Liver (tissue), 8 donors: ENCODE measurements at regions not wholly inside any gene's neighbourhood (a gene's known extent, or its start where the extent isn't known, plus 50 kb on each side); places are given as distances from the start of the nearest gene placed in this dataset.

Experiments
- DNase-seq: peaks from one replicate; pipeline ENCODE4 v3.0.0-alpha.2; 2017; ENCODE audit warnings: low spot score
- H3K27ac ChIP-seq, 2 donors: one replicate each; pipeline ENCODE4 v1.7.0; 2013; ENCODE audit warnings: inconsistent platforms in 2 of 2, low read length in 2 of 2, control low read depth in 1 of 2, low read depth in 1 of 2, mild to moderate bottlenecking in 1 of 2
- H3K27me3 ChIP-seq, 4 donors: one replicate each; pipeline versions ENCODE4 v1.6.1 to v1.7.0; 2013; ENCODE audit warnings: low read length in 3 of 4, inconsistent platforms in 1 of 4, mild to moderate bottlenecking in 1 of 4, moderate library complexity in 1 of 4; ENCODE audit not compliant: control insufficient read depth in 4 of 4, insufficient read depth in 4 of 4
- H3K36me3 ChIP-seq, 4 donors: one replicate each; pipeline versions ENCODE4 v1.6.1 to v1.7.0; 2013; ENCODE audit warnings: low read length in 3 of 4, mild to moderate bottlenecking in 3 of 4, low read depth in 1 of 4, moderate library complexity in 1 of 4; ENCODE audit not compliant: control insufficient read depth in 4 of 4, insufficient read depth in 3 of 4
- H3K4me1 ChIP-seq, 4 donors: one replicate each; pipeline versions ENCODE4 v1.6.1 to v1.7.0; 2013; ENCODE audit warnings: low read length in 3 of 4, mild to moderate bottlenecking in 3 of 4, moderate library complexity in 1 of 4; ENCODE audit not compliant: control insufficient read depth in 4 of 4, insufficient read depth in 4 of 4
- H3K4me3 ChIP-seq, 3 donors: one replicate each; pipeline versions ENCODE4 v1.6.1 to v1.7.0; 2013; ENCODE audit warnings: low read length in 3 of 3, control low read depth in 1 of 3, low read depth in 1 of 3, mild to moderate bottlenecking in 1 of 3
- H3K9ac ChIP-seq, 2 donors: one replicate each; pipeline ENCODE4 v1.7.0; 2013; ENCODE audit warnings: low read length in 2 of 2, mild to moderate bottlenecking in 2 of 2, moderate library complexity in 2 of 2, control low read depth in 1 of 2, low read depth in 1 of 2
- H3K9me3 ChIP-seq, 4 donors: one replicate each; pipeline versions ENCODE4 v1.6.1 to v1.7.0; 2013; ENCODE audit warnings: low read length in 3 of 4; ENCODE audit not compliant: control insufficient read depth in 4 of 4
- ATF3 ChIP-seq: IDR thresholded peaks from 2 replicates; pipeline ENCODE4 v1.6.1; 2016; ENCODE audit warnings: antibody characterized with exemption
- CTCF ChIP-seq: fragments of 150-350 bp; IDR thresholded peaks from 2 replicates; pipeline ENCODE4 v1.5.1; 2017; ENCODE audit warnings: improper control_type of control experiment, low read depth, low read length; ENCODE audit not compliant: missing input control
- EGR1 ChIP-seq, 2 donors: IDR thresholded peaks; 2 replicates each; pipeline ENCODE4 v1.6.1; 2016 to 2018; ENCODE audit warnings: antibody characterized with exemption in 2 of 2, low read depth in 2 of 2
- FOXA1 ChIP-seq: IDR thresholded peaks from 2 replicates; pipeline ENCODE4 v1.6.1; 2016; ENCODE audit warnings: antibody characterized with exemption
- FOXA2 ChIP-seq: IDR thresholded peaks from 2 replicates; pipeline ENCODE4 v1.6.1; 2016; ENCODE audit warnings: antibody characterized with exemption
- GABPA ChIP-seq, 2 donors: IDR thresholded peaks in 1 of 2; conservative IDR thresholded peaks in 1 of 2; 2 replicates each; pipeline ENCODE4 v1.6.1; 2016; ENCODE audit warnings: antibody characterized with exemption in 2 of 2, mild to moderate bottlenecking in 1 of 2, moderate library complexity in 1 of 2
- HNF4A ChIP-seq, 2 donors: conservative IDR thresholded peaks; 2 replicates each; pipeline ENCODE4 v1.6.1; 2016; ENCODE audit warnings: antibody characterized with exemption in 2 of 2, mild to moderate bottlenecking in 2 of 2
- HNF4G ChIP-seq: IDR thresholded peaks from 2 replicates; pipeline ENCODE4 v1.6.1; 2016; ENCODE audit warnings: antibody characterized with exemption
- JUND ChIP-seq, 2 donors: IDR thresholded peaks; 2 replicates each; pipeline ENCODE4 v1.6.1; 2016; ENCODE audit warnings: antibody characterized with exemption in 2 of 2
- MAX ChIP-seq: IDR thresholded peaks from 2 replicates; pipeline ENCODE4 v1.6.1; 2016; ENCODE audit warnings: antibody characterized with exemption
- NR2F2 ChIP-seq: IDR thresholded peaks from 2 replicates; pipeline ENCODE4 v1.6.1; 2016; ENCODE audit warnings: antibody characterized with exemption
- REST ChIP-seq: IDR thresholded peaks from 2 replicates; pipeline ENCODE4 v1.6.1; 2016; ENCODE audit warnings: antibody characterized with exemption, mild to moderate bottlenecking
- RXRA ChIP-seq, 2 donors: IDR thresholded peaks; 2 replicates each; pipeline ENCODE4 v1.6.1; 2017 to 2018; ENCODE audit warnings: antibody characterized with exemption in 2 of 2, mild to moderate bottlenecking in 1 of 2
- SP1 ChIP-seq: IDR thresholded peaks from 2 replicates; pipeline ENCODE4 v1.6.1; 2018; ENCODE audit warnings: antibody characterized with exemption, mild to moderate bottlenecking
- TAF1 ChIP-seq: conservative IDR thresholded peaks from 2 replicates; pipeline ENCODE4 v1.6.1; 2016; ENCODE audit warnings: antibody characterized with exemption, mild to moderate bottlenecking
- YY1 ChIP-seq: IDR thresholded peaks from 2 replicates; pipeline ENCODE4 v1.6.1; 2016; ENCODE audit warnings: antibody characterized with exemption, mild to moderate bottlenecking
- ZBTB33 ChIP-seq: IDR thresholded peaks from 2 replicates; pipeline ENCODE4 v1.6.1; 2016; ENCODE audit warnings: antibody characterized with exemption
- WGBS: extraction: QIAGEN DNeasy Blood & Tissue Kit; methylation state at CpG from one replicate; pipeline ENCODE4 v1.1.7; 2013; 5-methylcytosine and 5-hydroxymethylcytosine counted together
- donor health status: healthy.
- donor health status: healthy.
- donor health status: healthy.
- donor health status: healthy.
- donor health status: healthy.

DNA sequence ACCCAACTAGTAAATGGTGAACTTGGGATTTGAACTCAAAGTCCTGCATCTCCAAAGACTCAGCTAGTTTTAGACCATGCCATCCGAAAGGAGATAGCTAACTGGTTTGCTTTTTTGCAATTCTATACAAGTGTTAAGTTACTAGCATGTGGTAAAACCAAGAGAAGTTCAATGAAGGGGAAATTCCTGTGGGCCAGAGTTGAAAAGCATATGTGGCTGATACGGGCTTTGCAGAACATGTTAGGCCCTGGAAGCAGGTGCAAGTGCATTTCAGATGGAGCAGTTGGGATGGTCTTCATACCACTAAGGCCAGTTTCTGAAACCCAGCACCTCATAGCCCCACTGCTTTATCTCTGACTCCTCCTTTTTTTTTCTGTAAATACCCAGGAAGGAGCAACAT lies 620.9 kb downstream of the PLPP3 start:
- no peak overlapping the region for H3K4me3 ChIP-seq
- H3K27me3 ChIP-seq: no peaks in the 10 kb centered on the region
- H3K4me1 ChIP-seq: no peaks in the 10 kb centered on the region
- H3K9ac ChIP-seq: no peak overlapping the region
- 92% methylated on average over 2 of the region's 2 CpGs for WGBS
- no peaks in the 10 kb centered on the region for H3K36me3 ChIP-seq
- no peak for TF ChIP-seq JUND (IDR thresholded peaks at IDR 0.05)
- TF ChIP-seq GABPA (IDR thresholded peaks at IDR 0.05 in 1 of 2, conservative IDR thresholded peaks at IDR 0.05 in 1 of 2): no peak
- no peak for TF ChIP-seq CTCF
- TF ChIP-seq HNF4G: no peak
- TF ChIP-seq TAF1: no peak
- no peak for DNase-seq
- peaks cover 0 to 4% (median 0%) of the 10 kb centered on the region in 4 donors for H3K9me3 ChIP-seq
- no peak overlapping the region for H3K27ac ChIP-seq

GRCh38 chr1:55957276-55957675 lies 622.1 kb downstream of the PLPP3 start:
- Histone ChIP-seq H3K27ac (no peak overlapping the region), H3K9me3 (peaks cover 0 to 7% (median 0%) of the 10 kb centered on the region in 4 donors), H3K4me1 (no peaks in the 10 kb centered on the region), H3K9ac (no peak overlapping the region), H3K27me3 (no peaks in the 10 kb centered on the region), H3K4me3 (no peak overlapping the region), H3K36me3 (no peaks in the 10 kb centered on the region)
- TF ChIP-seq EGR1 (IDR thresholded peaks at IDR 0.05; ENCODE audit: low read depth in 2 of 2) (no peak), HNF4G (no peak), RXRA (IDR thresholded peaks at IDR 0.05) (no peak), ZBTB33 (no peak), HNF4A (conservative IDR thresholded peaks at IDR 0.05) (no peak), MAX (no peak), JUND (IDR thresholded peaks at IDR 0.05) (no peak), TAF1 (no peak), YY1 (no peak), ATF3 (no peak), FOXA2 (no peak), REST (no peak), FOXA1 (no peak), CTCF (no peak), NR2F2 (no peak), SP1 (no peak), GABPA (IDR thresholded peaks at IDR 0.05 in 1 of 2, conservative IDR thresholded peaks at IDR 0.05 in 1 of 2) (no peak)
- no peak for DNase-seq
